IPS-18c (cell line): ENCODE measurements at regions not wholly inside any gene's neighbourhood (a gene's known extent, or its start where the extent isn't known, plus 50 kb on each side); places are given as distances from the start of the nearest gene placed in this dataset.
A peak's percentile ranks its signal among the peaks of the same experiment; 100 is the strongest.
"Not testable (repeated sequence)": the region's sequence is repeated elsewhere in the genome, so short reads cannot be mapped to it uniquely, and the experiment has no call there.

Experiments
- H3K4me3 ChIP-seq: 2 replicates; pipeline ENCODE4 v1.7.0; 2013; ENCODE audit warnings: low read depth, mild to moderate bottlenecking, low read length, moderate library complexity; ENCODE audit not compliant: insufficient read depth
- H3K9me3 ChIP-seq: one replicate; pipeline ENCODE4 v1.6.1; 2013; ENCODE audit warnings: mild to moderate bottlenecking, low read length, moderate library complexity; ENCODE audit not compliant: control insufficient read depth, insufficient read depth

DNA sequence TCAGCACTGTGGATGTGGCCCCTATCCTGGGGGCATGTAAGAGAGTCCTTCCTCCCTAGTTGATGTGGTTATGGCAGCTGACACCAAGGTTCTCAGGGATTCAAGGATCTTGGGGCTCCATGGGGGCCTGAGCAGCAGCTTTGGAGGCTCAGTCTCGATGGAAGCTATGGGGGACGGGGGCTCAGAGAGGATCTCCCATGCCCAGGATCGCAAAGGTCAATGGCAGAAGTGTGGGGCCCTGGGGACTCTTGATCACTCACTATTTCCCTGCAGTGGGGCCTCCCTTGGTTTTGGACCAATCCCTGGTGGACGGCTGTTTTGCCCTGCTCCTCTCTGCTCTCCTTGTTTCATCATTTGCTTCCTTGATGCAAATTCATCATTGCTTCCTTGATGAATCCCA is 885.9 kb downstream of the CDH8 start:
- H3K4me3 ChIP-seq = no peak overlapping the region
- no peaks in the 10 kb centered on the region for H3K9me3 ChIP-seq

DNA sequence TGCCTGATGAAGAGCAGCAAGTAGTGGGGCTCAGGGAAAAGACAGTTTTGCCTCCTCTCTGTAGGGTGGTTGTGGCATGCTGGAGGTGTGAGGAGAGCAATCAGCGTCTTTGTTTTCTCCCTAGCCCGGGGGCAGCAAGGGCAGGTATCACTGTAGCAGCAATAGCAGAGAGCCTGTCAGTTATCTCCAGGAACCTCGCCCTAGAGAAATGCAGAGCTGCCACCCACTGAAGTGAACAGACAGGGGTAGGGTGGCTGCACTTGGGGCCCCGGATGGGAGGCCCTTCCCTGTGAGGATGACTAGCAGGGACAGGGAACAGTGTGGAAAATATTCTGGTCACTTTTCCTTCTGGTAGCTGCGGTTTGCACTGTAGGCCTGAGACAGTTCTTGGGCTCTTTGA is 886.5 kb downstream of the CDH8 start:
- Histone ChIP-seq H3K9me3 (no peaks in the 10 kb centered on the region), H3K4me3 (no peak overlapping the region)

- Histone ChIP-seq H3K9me3 (no peaks in the 10 kb centered on the region), H3K4me3 (no peak overlapping the region)
These were observed 887.3 kb downstream of the CDH8 start for GRCh38 chr16:61148930-61149329.

- H3K9me3 ChIP-seq = no peaks in the 10 kb centered on the region
- H3K4me3 ChIP-seq = no peak overlapping the region
These were observed 889.8 kb downstream of the CDH8 start for GRCh38 chr16:61146429-61146828.

DNA sequence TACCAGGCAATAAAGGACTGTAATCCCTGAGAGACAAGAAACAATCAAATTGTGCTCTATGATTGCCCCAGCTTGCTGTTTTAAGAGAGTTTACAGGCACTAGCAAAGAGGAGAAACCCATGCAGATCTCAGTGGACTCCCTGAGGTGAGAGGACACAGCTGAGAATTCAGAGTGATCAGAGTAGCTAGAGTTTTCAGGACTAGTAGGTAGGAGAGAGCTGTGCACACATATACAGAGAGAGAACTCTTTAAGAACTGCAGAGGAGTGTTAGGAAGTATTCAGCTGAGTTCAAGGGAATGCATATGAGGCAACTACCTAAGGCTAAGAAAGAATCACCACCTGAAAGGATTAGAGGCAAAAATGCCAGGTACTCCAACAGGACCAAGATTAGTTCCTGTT is 904.8 kb downstream of the CDH8 start:
- H3K9me3 ChIP-seq = no peaks in the 10 kb centered on the region
- H3K4me3 ChIP-seq = no peak overlapping the region

- Histone ChIP-seq H3K9me3 (no peaks in the 10 kb centered on the region), H3K4me3 (peak overlapping the region; percentile 72)
These were observed 907.5 kb downstream of the CDH8 start for GRCh38 chr16:61128545-61129323.

DNA sequence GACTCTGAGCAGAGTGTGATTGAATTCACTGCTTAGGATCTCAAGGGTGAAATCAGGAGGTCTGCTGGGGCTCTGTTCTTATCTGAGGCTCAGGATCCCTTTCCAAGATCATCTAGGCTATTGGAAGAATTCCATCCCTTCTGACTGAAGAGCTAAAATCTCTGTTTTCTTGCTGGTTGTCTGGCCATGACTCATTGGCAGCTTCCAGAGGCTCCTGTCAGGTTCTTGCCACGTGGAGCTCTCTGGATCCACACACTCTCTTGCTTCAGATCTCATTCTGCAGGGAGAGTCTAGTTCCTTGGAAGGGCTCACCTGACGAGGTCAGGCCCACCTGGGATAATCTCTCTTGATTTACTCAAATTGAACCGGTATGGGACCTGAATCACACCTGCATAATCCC is 930.7 kb downstream of the CDH8 start:
- Histone ChIP-seq H3K9me3 (no peaks in the 10 kb centered on the region), H3K4me3 (no peak overlapping the region)

GRCh38 chr16:61098505-61098904 is 937.7 kb downstream of the CDH8 start:
- H3K9me3 ChIP-seq = no peaks in the 10 kb centered on the region
- no peak overlapping the region for H3K4me3 ChIP-seq

GRCh38 chr16:61091300-61091699 is 944.9 kb downstream of the CDH8 start:
- H3K9me3 ChIP-seq, H3K4me3 ChIP-seq: not testable (repeated sequence)

DNA sequence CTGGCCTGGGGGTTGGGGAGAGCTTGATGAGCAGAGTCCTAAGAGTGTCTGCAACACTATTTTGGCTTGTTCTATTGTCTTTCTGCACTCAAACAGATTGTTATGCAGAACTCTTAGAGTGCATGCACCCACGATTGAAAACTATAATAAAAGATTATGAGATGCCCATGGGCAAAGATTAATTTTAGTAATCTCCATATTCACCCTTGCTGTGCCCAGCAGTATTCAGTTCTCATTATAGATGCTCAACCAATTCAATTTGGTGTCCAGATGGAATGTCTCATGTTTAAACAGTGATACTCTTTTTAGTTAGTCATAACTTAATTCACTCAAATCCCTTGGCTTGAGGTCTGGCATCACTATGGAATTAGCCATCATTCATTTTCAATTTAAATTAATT is 952.5 kb downstream of the CDH8 start:
- no peak overlapping the region for H3K4me3 ChIP-seq
- H3K9me3 ChIP-seq = no peaks in the 10 kb centered on the region

- Histone ChIP-seq H3K4me3 (no peak overlapping the region), H3K9me3 (no peaks in the 10 kb centered on the region)
These were observed 961.9 kb downstream of the CDH8 start for GRCh38 chr16:61074324-61074723.

DNA sequence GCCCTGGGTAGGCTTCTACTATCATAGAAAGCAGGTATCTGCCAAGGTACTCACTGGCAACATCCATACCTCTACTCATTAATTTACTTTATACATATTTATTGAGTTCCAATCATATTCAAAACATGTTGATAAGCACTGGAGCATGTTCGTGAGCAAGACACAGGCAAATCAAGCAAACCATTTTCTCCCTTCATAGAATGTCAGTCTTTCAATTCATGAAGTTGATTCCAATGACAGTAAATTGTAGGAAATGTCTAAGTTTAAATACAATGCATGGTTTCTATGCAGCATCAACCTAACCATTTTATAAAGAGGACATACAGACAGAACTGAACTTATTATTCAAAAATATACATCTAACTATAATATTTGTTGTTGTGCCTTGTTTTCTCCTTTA is 978.6 kb downstream of the CDH8 start:
- Histone ChIP-seq H3K9me3 (no peaks in the 10 kb centered on the region), H3K4me3 (no peak overlapping the region)

DNA sequence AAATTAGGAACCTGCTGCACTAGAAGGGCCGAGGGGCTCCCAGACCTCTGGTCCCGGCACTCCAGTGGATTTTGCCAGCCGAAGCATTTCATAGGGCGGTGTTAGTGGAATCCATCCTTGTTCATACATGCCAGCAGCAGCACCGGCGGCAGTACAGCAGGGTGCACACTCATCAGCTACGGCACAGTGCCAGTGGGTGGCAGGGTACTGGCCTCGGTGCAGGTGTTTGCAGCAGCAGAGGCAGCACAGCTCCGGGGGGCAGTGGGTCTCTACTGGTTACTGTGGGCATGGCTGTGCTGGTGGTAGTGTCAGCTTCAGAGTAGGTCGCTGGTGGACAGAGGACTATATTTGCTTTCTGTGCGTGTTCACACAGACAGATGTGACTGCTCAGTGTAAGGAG is 985.7 kb downstream of the CDH8 start:
- no peaks in the 10 kb centered on the region for H3K9me3 ChIP-seq
- no peak overlapping the region for H3K4me3 ChIP-seq

DNA sequence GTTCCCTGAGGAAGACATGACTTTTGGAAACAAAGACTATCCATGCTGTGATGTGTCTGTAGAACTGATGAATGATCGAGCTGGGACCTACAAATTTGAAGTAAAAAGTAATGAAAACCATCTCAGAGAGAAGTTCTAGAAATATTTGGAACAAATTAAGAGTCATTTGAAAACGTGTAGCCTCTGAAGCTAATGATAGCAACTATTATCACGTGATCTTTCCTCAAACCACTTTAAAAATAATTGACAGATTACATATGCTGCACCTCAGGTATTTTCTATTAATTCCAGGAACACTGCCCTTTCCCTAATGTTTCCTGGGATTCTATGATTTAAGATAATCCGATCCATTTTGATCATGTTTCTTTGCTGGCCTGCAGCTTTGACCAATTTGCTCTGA is 990.3 kb downstream of the CDH8 start:
- no peaks in the 10 kb centered on the region for H3K9me3 ChIP-seq
- H3K4me3 ChIP-seq = no peak overlapping the region

GRCh38 chr16:61042737-61043136 is 993.5 kb downstream of the CDH8 start:
- Histone ChIP-seq H3K4me3 (no peak overlapping the region), H3K9me3 (no peaks in the 10 kb centered on the region)

DNA sequence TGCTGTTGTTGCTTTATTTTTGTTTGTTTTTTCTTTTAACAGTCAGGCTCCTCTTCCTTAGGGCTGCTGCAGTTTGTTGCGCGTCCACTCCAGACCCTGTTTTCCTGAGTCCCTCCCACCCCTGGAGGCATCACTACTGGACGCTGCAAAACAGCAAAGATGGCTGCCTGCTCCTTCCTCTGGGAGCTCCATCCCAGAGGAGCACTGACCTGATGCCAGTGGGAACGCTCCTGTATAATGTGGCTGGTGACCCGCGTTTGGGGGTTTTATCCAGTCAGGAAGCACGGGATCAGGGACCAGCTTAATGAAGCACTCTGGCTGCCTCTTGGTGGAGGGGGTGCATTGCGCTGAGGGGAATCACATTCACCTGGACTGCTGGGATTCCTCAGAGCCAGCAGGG is 1005.6 kb downstream of the CDH8 start:
- no peak overlapping the region for H3K4me3 ChIP-seq
- H3K9me3 ChIP-seq = no peaks in the 10 kb centered on the region

DNA sequence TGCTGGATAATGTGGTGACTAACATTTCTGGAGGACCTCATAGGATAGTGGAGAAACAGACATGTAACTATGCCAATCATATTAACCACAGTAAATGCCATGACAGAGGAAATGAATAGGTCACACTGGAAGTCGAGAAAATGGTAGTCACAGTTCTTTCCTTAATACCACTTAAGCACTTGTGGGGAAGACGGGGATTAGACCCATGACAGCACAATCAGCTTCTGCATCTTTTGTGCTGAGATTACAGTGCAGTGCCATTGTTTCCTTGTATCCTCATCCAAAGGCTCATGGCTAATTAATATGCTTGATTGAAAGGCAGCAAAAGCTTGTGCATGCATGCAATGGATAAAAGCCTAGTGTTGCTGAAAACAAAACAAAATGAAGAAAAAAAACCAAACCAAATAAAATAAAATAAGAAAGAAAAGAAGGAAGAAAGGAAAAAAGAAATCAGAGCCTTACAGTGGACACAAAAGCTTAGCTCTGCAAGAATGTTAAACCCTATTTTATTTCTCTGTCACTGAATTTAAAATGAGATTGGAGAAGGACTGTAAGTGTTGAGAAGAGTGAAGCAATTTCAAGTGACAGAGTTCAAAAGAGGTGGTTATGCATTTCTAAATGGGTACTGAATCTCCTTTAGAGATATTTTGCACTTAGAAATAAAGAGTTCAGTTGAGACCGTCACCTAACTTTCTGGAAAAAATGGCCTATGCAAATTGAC is 1011.9 kb downstream of the CDH8 start:
- Histone ChIP-seq H3K4me3 (no peak overlapping the region), H3K9me3 (no peaks in the 10 kb centered on the region)

- no peak overlapping the region for H3K4me3 ChIP-seq
- H3K9me3 ChIP-seq = no peaks in the 10 kb centered on the region
These were observed 1021.4 kb downstream of the CDH8 start for GRCh38 chr16:61014869-61015268.

DNA sequence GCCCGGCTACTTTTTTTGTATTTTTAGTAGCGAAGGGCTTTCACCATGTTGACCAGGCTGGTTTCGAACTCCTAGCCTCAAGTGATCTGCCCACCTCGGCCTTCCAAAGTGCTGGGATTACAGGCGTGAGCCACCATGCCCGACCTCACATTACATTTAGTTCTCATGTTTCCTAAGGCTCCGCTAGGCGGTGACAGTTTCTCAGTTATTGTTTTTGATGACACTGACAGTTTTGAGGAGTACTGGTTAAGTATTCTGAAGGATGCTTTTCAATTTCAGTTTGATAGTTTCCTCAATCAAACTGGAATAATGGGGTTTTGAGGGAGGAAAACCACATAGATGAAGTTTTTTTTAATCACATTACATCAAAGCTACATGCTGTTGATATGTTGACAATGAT is 1028.5 kb downstream of the CDH8 start:
- no peaks in the 10 kb centered on the region for H3K9me3 ChIP-seq
- H3K4me3 ChIP-seq = no peak overlapping the region
